ENCODE measurements at regions not wholly inside any gene's neighbourhood (a gene's known extent, or its start where the extent isn't known, plus 50 kb on each side); places are given as distances from the start of the nearest gene placed in this dataset.

DNA sequence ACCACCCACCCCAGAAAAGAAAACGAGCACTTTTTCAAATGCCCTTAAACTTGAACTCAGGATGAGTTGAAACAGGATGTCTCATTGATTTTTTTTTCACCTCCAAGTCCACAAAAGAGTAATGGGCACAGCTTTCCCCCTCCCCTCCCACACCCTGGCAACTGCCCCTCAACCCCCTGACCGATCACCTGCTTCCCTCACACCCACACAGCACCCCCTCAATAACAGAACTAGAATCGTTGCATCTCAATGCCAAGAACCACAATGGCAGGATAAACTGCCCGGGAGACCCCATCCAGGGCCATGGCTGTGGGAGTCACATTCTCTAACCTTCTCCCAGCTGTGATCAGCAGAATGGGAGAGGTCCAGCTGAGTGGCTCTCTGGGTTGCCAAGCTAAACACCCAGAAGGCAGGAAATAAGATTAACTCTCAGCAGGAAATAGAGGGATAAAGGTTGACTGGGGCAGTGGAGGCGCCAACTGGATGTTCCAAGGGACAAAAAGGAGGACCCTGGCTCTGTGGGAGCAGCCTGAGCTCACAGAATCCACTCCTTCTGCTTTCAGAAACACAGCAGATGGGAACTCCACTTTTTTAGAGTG is 128.0 kb upstream of the SDK2 start:
- TF ChIP-seq CTCF (IDR thresholded peaks at IDR 0.05; ENCODE audit: low read depth, low read length) (no peak), EZH2phosphoT487 (IDR thresholded peaks at IDR 0.05; ENCODE audit: low read depth) (no peak)

Measured in OCI-LY3 (cell line).